ENCODE measurements at regions not wholly inside any gene's neighbourhood (a gene's known extent, or its start where the extent isn't known, plus 50 kb on each side); places are given as distances from the start of the nearest gene placed in this dataset.
"Not testable (repeated sequence)": the region's sequence is repeated elsewhere in the genome, so short reads cannot be mapped to it uniquely, and the experiment has no call there.

- no peak for DNase-seq
Measured at GRCh38 chr2:13252615-13253014, 535.9 kb downstream of the TRIB2 start.

DNA sequence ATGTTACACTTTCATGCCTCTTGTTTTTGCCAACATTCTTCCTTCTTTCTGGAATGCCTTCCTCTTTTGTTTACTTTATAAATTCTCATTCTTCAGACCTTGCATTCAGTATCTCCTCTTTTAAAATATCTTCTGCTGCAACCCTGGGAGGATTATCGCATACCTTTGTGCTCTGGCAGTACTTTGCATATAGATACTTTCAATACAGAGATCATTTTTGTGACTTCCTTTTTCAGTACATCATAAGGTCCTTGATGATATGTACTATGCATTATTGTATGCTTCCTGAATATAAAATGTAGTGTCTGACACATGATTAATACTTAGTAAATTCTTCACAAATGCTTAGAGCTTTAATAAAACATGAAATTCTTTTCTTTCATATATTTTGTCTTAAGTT lies 538.7 kb downstream of the TRIB2 start:
- no peak for DNase-seq

- no peak for DNase-seq
Measured at GRCh38 chr2:13260402-13260801, 543.7 kb downstream of the TRIB2 start.

DNA sequence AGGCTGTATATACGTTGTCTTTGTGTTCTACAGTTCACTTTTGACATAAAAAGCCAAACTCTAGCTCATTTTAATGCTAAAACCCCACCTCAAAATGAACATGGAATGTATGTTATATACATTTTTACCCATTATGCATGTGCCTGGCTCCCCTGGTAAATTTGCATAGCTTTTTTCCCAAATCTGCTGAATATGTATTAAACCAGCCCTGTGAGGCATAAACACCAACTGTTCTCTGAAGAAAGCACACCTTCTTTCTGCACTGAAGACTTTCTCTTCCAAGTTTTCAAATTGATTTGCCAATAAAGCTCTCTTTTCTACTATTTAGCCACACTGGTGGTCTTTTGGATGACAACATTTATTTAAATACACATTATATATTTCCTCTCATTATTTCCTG lies 549.4 kb downstream of the TRIB2 start:
- DNase-seq: no peak

DNA sequence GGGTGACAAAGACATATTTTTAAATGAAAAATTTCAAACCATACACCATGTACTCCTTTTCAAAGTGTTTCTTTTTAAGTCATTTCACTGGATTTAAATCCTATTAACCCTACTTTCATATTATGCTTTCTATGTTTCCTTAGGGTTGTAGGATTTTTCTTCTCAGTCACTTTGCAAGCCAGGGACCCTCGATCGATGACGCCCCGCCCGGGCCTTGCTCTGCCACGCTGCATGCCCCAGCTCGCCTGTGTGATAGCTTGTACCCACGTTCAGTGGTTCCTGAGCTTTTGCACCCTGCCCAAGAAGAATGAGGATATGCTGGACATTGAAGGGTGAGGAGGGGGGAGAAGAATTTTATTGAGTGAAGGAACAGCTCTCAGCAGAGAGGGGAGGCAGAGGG lies 568.0 kb downstream of the TRIB2 start:
- no peak for DNase-seq

DNA sequence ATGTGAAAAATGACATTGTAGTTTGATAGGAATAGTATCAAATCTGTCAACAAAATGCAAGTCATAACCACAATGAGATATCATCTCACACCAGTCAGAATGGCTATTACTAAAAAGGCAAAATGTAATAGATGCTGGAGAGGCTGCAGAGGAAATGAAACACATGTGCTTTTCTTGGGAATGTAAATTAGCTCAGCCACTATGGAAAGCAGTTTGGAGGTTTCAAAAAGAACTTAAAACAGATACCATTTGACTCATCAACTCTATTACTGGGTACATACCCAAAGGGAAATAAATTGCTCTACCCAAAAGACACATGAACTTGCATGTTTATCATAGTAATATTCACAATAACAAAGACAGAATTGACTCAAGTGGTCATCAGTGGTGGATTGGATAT lies 572.6 kb downstream of the TRIB2 start:
- no peak for DNase-seq

GRCh38 chr2:13308478-13308805 lies 591.7 kb downstream of the TRIB2 start:
- DNase-seq: not testable (repeated sequence)

DNA sequence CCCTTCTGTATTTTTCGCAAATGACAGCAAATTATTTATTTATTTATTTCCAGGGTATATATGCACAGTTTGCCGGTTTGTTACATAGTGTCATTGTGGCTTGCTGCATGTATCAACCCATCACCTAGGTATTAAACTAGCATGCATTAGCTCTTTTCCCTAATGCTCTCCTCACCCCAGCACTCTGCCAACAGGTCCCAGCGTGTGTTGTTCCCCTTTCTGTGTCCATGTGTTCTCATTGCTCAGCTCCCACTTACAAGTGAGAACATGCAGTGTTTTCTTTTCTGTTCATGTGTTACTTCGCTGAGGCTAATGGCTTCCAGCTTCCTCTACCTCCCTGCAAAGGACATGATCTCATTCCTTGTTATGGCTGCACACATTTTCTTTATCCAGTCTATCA lies 592.3 kb downstream of the TRIB2 start:
- DNase-seq: no peak

DNA sequence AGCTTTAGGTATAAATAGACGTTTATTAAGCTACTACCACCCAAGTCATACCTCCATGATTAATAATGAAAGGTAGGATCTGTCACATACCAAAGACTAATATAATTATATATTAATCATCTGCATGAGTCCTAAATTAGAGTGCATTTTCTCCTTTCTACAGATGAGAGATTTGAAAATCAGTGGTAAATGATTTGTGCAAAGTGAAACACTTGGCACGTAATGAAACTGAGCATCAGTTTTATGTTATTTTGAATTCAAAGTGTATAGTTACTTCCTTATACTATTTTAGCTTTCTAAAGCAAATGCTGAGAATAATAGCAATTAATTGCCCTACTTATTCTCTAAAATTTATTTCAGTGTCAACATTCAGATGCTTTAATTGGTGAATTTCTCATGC lies 615.3 kb downstream of the TRIB2 start:
- DNase-seq: no peak

DNA sequence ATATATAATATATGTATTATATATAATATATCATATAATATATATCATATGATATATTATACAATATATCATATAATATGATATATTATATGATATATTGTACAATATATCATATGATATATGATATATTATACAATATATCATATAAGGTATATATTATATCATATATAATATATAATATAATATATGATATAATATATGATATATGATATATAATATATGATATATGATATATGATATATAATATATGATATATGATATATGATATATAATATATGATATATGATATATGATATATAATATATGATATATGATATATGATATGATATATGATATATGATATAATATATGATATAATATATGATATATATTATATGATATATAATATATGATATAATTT lies 617.3 kb downstream of the TRIB2 start:
- not testable (repeated sequence) for DNase-seq

GRCh38 chr2:13334545-13334944 lies 617.8 kb downstream of the TRIB2 start:
- DNase-seq: no peak

DNA sequence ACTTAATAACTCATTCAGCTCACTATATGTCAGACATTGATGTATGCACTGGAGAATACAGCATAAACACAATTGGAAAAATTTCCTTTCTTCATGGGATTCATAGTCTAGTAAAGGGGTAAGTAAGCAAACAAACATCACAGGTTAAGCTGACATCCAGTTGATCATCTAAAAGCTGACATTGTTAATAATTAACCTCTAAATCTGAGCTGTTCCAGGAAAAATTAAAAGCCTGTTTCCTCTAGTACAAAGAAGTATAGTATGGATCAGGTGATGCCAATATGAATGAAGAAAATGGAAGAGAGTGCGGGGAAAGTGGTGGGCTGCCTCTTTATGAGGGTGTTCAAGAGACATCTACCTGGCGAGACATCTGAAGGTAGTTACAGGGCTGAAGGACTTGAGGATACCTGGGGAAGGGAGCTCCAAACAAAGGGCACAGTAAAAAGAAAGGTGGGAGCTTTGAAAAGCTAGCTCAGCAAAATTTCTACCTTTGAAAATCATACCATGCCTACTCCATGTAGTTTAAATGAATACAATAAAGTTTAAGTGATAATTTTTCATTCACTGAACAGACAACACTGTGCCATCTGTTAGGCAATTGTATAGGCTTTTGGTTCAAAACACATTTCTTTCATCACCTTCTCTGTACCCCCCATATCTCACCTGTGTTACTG lies 619.3 kb downstream of the TRIB2 start:
- DNase-seq: no peak

DNA sequence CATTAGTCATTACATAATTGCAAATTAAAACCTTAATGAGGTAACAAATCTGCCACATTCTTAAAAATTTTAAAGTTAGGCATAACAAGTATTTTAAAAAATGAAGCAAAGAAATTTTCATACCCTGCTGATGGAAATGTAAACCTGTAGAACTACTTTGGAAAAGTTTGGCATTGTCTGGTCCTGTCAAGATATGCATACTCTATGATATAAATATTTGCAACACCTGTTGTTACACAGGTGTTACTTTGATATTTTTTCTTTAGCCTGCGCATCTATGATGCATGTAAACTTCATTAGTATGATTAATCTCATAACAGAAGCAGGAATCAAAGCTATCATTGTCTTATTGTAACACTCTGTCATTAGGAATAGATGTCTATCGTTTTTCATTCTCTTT lies 634.3 kb downstream of the TRIB2 start:
- DNase-seq: no peak

DNA sequence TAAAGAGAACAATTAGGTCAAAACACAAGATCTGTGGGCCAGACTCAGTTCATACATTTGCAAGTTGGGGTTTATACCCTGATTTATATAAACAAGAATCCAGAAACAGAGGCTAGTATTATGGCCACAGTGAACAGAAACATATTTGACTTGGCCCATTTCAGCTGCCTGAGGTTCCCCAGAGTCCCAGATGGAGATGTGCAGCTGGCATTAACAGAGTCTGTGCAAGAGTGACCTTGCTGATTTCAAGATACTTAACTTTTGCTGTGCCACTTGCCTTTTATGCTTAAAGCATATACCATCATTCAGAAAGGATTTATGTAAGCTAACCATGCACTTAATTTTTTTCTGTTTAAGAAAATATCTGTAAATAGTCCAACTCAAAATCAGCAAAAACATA lies 636.3 kb downstream of the TRIB2 start:
- no peak for DNase-seq

- no peak for DNase-seq
Measured at GRCh38 chr2:13354031-13354430, 637.3 kb downstream of the TRIB2 start.

GRCh38 chr2:13381928-13382327 lies 665.2 kb downstream of the TRIB2 start:
- not testable (repeated sequence) for DNase-seq

DNA sequence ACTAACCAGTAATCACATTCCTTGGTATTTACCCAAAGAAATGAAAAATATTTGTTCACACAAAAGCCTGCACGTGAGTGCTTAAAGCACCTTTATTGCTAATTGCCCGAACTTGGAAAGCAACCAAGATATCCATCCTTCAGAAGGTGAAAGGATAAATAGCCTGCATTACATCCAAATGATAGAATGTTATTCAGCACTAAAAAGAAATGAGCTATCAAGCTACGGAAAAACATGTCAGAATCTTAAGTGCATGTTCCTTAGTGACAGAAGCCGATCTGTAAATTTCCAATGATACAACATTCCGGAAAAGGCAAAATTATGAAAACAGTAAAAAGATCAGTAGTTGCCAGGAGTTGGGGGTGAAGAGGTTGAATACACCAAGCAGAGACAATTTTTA lies 672.4 kb downstream of the TRIB2 start:
- not testable (repeated sequence) for DNase-seq

GRCh38 chr2:13390676-13391075 lies 673.9 kb downstream of the TRIB2 start:
- DNase-seq: no peak

GRCh38 chr2:13401312-13401711 lies 684.6 kb downstream of the TRIB2 start:
- DNase-seq: no peak

GRCh38 chr2:13413989-13414388 lies 697.3 kb downstream of the TRIB2 start:
- no peak for DNase-seq

GRCh38 chr2:13414897-13415296 lies 698.2 kb downstream of the TRIB2 start:
- no peak for DNase-seq

DNA sequence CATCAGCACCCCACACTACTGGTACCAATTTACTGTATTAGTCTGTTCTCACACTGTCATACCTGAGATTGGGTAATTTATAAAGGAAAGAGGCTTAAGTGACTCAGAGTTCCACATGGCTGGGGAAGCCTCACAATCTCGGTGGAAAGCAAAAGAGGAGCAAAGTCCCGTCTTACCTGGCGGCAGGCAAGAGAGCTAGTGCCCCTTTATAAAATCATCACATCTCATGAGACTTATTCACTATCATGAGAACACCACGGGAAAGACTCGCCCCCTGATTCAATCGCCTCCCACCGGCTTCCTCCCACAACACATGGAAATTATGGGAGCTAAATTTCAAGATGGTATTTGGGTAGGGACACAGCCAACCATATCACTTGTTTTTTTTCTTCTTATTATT lies 717.2 kb downstream of the TRIB2 start:
- no peak for DNase-seq

- not testable (repeated sequence) for DNase-seq
Measured at GRCh38 chr2:13443554-13444261, 727.0 kb downstream of the TRIB2 start.

DNA sequence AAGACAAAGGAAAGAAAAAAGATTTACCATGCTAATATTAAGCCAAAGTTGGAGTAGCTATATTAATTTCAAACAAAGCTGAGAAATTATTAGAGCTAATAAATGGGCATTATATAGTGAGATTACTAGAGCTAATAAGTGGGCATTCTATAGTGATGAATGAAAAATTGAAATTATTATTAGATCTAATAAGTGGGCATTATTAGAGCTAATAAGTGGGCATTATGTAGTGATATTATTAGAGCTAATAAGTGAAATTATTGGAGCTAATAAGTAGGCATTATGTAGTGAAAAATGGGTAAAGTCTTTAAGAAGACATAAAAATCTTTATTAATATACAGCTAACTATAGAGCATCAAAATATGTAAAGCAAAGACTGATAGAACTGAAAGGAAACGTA lies 745.7 kb downstream of the TRIB2 start:
- DNase-seq: no peak

DNA sequence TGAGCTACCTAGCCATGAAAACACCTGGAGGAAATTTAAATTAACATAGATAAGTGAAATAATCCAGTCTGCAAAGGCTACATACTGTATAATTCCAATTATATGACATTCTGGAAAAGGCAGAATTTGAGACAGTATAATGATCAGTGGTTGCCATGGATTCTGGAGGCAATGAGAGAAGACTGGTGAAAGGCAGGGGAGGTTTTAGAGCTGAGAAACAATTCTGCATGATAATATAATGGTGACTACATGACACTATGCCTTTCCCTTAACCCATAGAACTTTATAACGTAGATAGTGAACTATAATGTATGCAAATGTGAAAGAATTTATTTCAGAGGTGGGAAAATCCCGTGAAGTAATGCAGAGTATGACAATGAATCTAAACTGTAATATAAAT lies 749.3 kb downstream of the TRIB2 start:
- no peak for DNase-seq

Data from DMS 273 treated with DMSO at 0.1 percent for 48 hours (cell line).